Right cardiac atrium (tissue), 5 donors: ENCODE measurements at regions not wholly inside any gene's neighbourhood (a gene's known extent, or its start where the extent isn't known, plus 50 kb on each side); places are given as distances from the start of the nearest gene placed in this dataset.

ENCODE experiments used
- ATAC-seq, 2 donors: fragments of 200-7000 bp; cut with Tn5 transposase; one replicate each; pipeline versions ENCODE4 v1.8.0 to v1.9.1; 2020; ENCODE audit warnings: moderate library complexity in 2 of 2, mild to moderate bottlenecking in 1 of 2
- DNase-seq, 3 donors: peaks; one replicate each; pipeline ENCODE4 v3.0.0-alpha.2; 2020
- H3K27ac ChIP-seq: one replicate; pipeline ENCODE4 v1.5.1; 2013; ENCODE audit warnings: mild to moderate bottlenecking, low read length, control low read depth, moderate library complexity
- H3K27me3 ChIP-seq: one replicate; pipeline ENCODE4 v1.6.1; 2013; ENCODE audit not compliant: control insufficient read depth, insufficient read depth
- H3K4me1 ChIP-seq: one replicate; pipeline ENCODE4 v1.6.1; 2013; ENCODE audit warnings: low read length; ENCODE audit not compliant: control insufficient read depth, insufficient read depth
- H3K4me3 ChIP-seq: one replicate; pipeline ENCODE4 v1.5.1; 2013; ENCODE audit warnings: low read length, control low read depth
- H3K9me3 ChIP-seq: one replicate; pipeline ENCODE4 v1.6.1; 2013; ENCODE audit warnings: low read length; ENCODE audit not compliant: control insufficient read depth
- WGBS: extraction: QIAGEN DNeasy Blood & Tissue Kit; methylation state at CpG from one replicate; pipeline ENCODE4 v1.1.7; 2013; 5-methylcytosine and 5-hydroxymethylcytosine counted together
- intact Hi-C, 4 donors: fragments of 100-400 bp; cut with DNase I; formaldehyde crosslinking; loops; one replicate each; pipeline versions ENCODE4 v1.11.0 to v1.14.0; 2022 to 2023
- donor health status: healthy with polysubstance abuse.
- donor health status: DM: no; HTN: yes; CAD: no.
- donor health status: DM: no; HTN: no; CAD: no.
- donor health status: DM: no; HTN: yes; CAD: no; lungs with severe emphysema.
- donor health status: DM: yes; HTN: yes; CAD: no.

DNA sequence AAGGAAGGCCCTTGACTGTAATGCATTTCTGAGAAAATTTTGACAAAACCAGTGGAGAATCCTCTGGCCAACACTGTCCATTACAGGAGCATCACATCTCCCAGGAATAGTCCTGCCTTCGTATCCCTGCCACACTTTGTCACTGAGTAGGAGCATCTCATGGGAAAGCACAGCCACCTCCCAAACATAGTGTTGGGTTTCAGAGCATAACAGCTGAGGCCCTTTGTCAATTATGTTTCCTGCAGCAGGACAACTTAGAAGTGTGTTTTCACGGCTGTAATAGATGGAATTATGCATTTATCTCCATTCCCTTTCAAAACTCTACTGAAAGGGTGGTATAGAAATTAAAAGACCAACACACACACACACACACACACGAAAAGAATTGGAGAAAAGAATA lies 91.1 kb upstream of the SMAD1 start:
- H3K27ac ChIP-seq, result no peak overlapping the region
- no peak overlapping the region for H3K4me3 ChIP-seq
- no peaks in the 10 kb centered on the region for H3K4me1 ChIP-seq
- H3K27me3 ChIP-seq, result no peaks in the 10 kb centered on the region
- no peak for DNase-seq
- no peak for ATAC-seq
- intact Hi-C loops, result no loop called here
- no peaks in the 10 kb centered on the region for H3K9me3 ChIP-seq
- WGBS, result 76% methylated on average over 3 of the region's 3 CpGs

DNA sequence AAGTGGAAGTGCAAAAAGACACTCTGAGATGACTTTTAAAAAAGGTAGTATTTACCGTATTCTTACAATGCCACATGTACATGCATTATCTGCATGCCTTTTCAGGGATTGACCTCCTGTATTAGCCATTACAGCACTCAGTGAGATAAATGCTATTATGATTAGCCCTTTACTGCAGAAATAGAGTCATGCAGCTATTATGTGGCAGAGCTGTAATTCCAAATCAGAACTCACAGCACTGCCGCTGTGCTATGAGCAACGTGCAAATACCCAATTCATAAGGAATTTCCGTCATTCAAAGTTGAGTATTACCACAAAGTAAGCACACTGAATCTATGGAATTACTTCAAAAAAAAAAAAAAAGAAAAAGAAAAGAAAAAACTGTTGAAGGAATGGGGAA lies 92.1 kb upstream of the SMAD1 start:
- no peaks in the 10 kb centered on the region for H3K4me1 ChIP-seq
- WGBS, result 85% methylated on average over 4 of the region's 4 CpGs
- no peaks in the 10 kb centered on the region for H3K9me3 ChIP-seq
- H3K27ac ChIP-seq, result no peak overlapping the region
- no peaks in the 10 kb centered on the region for H3K27me3 ChIP-seq
- no peak for DNase-seq
- intact Hi-C loops, result no loop called here
- no peak overlapping the region for H3K4me3 ChIP-seq
- no peak for ATAC-seq

DNA sequence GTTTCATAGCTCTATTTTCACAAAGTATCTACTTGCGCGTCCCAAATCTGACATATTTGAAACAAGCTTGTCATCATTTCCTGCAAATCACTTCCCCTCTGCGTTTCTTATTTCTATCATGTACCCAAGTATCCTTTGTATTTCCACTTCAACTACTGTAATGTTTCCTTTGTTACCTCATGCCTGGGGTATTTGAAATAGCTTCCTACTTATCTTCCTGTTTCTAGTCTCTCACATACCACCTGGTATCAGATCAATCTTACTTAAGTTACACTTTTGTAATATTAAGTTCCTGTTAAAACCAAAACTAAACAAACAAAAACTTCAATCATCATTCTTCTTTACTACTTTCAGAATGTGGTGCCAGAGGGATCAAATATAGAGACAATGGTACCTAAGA lies 93.6 kb upstream of the SMAD1 start:
- intact Hi-C loops, result no loop called here
- no peaks in the 10 kb centered on the region for H3K9me3 ChIP-seq
- no peak for ATAC-seq
- no peak overlapping the region for H3K4me3 ChIP-seq
- H3K27ac ChIP-seq, result no peak overlapping the region
- no peaks in the 10 kb centered on the region for H3K4me1 ChIP-seq
- DNase-seq, result no peak
- 37% methylated on average over 3 of the region's 3 CpGs for WGBS
- no peaks in the 10 kb centered on the region for H3K27me3 ChIP-seq

DNA sequence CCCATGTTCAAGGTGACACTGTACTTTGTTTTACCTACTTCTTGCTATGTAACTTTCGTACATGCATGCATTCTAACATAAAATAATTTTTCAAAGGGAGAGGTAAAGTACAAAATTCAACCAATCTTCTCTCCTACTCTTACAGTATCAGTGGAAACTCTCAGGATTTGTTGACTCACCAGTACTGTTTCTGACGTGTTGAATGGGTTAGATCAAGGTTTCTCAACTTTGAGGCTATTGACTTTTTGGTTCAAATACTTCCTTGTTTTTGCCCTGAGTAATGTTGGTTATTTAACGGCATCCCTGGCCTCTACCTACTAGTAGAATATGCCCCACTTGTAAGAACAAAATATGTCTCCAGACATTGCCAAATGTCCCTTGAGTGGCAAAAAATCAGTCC lies 94.6 kb upstream of the SMAD1 start:
- Histone ChIP-seq H3K4me3 (no peak overlapping the region), H3K9me3 (no peaks in the 10 kb centered on the region), H3K27ac (no peak overlapping the region), H3K4me1 (no peaks in the 10 kb centered on the region), H3K27me3 (no peaks in the 10 kb centered on the region)
- ATAC-seq (no peak), DNase-seq (no peak)
- WGBS, result 87% methylated on average over 3 of the region's 3 CpGs
- intact Hi-C loops, result no loop called here

DNA sequence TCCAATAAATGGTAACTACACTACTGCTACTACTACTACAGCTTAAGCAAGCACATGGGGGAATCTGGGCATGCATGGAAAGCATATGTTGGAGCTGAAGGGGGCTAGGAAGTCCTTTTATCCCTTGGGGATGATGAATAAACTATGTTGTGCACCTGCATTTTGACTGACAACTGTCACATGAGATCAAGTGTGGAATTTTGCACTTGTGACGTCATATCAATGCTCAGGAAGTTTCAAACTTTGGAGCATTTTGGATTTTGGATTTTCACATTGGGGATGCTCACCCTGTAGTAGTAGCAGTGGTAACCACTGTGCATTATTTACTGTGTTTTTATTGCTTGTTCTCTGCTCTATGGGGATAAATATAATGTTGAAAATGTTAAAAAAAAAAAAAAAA lies 100.5 kb upstream of the SMAD1 start:
- no peak overlapping the region for H3K4me3 ChIP-seq
- H3K27me3 ChIP-seq, result no peaks in the 10 kb centered on the region
- WGBS, result 84% methylated on average over 1 of the region's 1 CpG
- no peak for DNase-seq
- H3K27ac ChIP-seq, result no peak overlapping the region
- ATAC-seq, result no peak
- intact Hi-C loops, result no loop called here
- no peaks in the 10 kb centered on the region for H3K4me1 ChIP-seq
- H3K9me3 ChIP-seq, result no peaks in the 10 kb centered on the region

DNA sequence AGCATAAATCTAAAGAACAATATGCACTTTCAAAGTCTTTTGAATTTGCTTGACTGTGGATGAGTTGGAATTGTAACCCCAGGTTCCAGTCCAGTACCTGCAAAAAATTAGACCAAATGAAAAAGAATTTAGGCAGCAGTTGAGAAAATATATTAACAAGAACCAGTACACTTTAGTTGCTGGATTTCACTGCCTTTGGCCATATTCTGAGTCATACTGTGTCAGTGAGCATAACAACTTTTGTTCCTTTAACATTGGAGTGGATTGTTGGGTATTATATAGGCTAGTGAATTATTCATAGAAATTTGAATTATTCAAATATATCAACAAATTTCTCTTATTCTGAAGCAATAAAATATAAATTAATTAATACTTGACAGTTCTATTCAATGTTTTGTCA lies 101.5 kb upstream of the SMAD1 start:
- intact Hi-C loops, result no loop called here
- DNase-seq, result no peak
- Histone ChIP-seq H3K27me3 (no peaks in the 10 kb centered on the region), H3K4me1 (no peaks in the 10 kb centered on the region), H3K4me3 (no peak overlapping the region), H3K27ac (no peak overlapping the region), H3K9me3 (no peaks in the 10 kb centered on the region)
- no peak for ATAC-seq

DNA sequence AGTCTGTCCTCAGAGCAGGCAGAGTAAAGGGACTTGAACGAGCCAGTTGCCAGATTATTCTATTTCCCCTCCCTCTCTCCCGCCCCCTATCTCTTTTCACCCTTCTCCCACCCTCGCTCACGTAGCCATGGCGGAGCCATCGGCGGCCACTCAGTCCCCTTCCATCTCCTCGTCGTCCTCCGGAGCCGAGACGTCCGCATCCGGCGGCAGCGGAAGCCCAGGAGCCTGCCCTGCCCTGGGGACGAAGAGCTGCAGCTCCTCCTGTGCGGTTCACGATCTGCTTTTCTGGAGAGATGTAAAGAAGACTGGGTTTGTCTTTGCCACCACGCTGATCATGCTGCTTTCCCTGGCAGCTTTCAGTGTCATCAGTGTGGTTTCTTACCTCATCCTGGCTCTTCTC lies 106.2 kb upstream of the SMAD1 start:
- H3K4me3 ChIP-seq, result no peak overlapping the region
- DNase-seq, result no peak
- intact Hi-C loops, result no loop called here
- WGBS, result 94% methylated on average over 20 of the region's 20 CpGs
- no peaks in the 10 kb centered on the region for H3K27me3 ChIP-seq
- H3K27ac ChIP-seq, result no peak overlapping the region
- no peaks in the 10 kb centered on the region for H3K9me3 ChIP-seq
- ATAC-seq, result no peak
- no peaks in the 10 kb centered on the region for H3K4me1 ChIP-seq

DNA sequence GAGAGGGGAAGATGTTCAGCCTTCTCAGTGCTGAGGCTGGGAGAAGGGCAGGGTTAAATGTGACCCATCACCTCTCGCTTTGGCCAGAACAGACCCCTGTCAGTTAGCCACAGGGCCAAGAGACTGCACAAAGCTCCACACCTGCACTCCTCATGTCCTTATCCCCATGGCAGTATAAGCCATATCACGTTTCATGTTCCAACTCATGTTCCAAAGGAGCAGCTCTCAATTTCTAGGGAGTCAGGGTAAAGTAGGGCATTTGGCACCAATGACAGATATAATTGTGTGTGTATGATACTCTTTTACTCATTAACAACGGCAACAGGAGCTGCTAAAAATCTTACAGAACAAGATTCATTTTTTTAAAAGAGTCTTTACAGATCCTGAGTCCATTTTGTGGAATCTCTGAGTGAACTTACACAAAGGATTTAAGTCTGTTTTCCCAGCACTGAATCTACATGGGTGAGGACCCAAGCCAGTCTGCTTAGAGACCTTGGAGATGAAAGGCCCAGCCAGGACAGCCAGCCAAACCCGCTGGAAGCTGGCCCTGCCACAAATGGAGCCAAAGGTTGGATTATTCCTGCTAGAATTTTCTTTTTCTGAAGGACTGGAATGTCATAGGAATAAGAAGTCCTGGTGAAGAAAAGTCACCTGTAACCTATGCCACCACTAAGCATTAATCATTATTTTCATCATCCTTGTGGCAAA lies 129.1 kb upstream of the SMAD1 start:
- no peaks in the 10 kb centered on the region for H3K27me3 ChIP-seq
- H3K4me3 ChIP-seq, result no peak overlapping the region
- no peaks in the 10 kb centered on the region for H3K4me1 ChIP-seq
- intact Hi-C loops, result no loop called here
- 74% methylated on average over 4 of the region's 4 CpGs for WGBS
- H3K9me3 ChIP-seq, result no peaks in the 10 kb centered on the region
- peak in 1 of 3 donors; percentile 13 for DNase-seq
- H3K27ac ChIP-seq, result no peak overlapping the region
- ATAC-seq, result no peak

DNA sequence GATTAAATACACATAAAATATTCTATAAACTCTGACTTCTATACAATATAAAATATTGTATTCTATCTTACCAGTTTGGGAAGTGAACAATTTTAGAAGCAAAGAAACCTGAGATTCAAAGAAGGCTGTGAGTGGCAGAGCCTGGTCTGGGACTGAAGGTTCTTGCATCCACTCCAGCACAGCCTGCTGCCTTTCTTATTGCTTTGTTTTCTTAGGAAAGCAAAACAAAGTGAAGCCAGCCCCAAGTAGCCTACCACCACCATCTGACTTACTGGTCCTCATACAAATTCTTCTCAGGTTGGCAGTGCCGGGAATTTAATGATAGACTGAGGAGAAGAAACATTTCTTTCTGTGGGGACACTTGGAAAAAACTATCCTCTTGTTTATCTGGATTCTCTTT lies 129.7 kb upstream of the SMAD1 start:
- H3K4me3 ChIP-seq, result no peak overlapping the region
- DNase-seq, result no peak
- ATAC-seq, result no peak
- no peaks in the 10 kb centered on the region for H3K9me3 ChIP-seq
- H3K4me1 ChIP-seq, result no peaks in the 10 kb centered on the region
- intact Hi-C loops, result no loop called here
- H3K27me3 ChIP-seq, result no peaks in the 10 kb centered on the region
- no peak overlapping the region for H3K27ac ChIP-seq
- 98% methylated on average over 1 of the region's 1 CpG for WGBS

DNA sequence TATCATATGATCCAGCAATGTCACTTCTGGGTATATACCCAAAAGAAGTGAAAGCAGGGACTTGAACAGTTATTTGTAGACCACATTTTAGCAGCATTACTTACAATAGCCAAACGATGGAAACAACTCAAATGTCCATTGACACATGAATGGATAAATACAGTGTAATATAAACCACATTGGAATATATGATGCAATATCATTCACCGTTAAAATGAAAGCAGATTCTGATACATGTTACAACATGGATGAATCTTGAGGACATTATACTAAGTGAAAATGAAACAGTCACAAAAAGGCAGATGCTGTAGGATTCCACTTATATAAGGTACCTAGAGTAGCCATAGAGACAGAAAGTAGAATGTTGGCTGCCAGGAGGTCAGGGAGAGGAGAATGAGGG lies 130.5 kb upstream of the SMAD1 start:
- Histone ChIP-seq H3K4me3 (no peak overlapping the region), H3K27me3 (no peaks in the 10 kb centered on the region), H3K9me3 (no peaks in the 10 kb centered on the region), H3K4me1 (no peaks in the 10 kb centered on the region), H3K27ac (no peak overlapping the region)
- intact Hi-C loops, result no loop called here
- ATAC-seq, result no peak
- 83% methylated on average over 2 of the region's 2 CpGs for WGBS
- DNase-seq, result no peak

DNA sequence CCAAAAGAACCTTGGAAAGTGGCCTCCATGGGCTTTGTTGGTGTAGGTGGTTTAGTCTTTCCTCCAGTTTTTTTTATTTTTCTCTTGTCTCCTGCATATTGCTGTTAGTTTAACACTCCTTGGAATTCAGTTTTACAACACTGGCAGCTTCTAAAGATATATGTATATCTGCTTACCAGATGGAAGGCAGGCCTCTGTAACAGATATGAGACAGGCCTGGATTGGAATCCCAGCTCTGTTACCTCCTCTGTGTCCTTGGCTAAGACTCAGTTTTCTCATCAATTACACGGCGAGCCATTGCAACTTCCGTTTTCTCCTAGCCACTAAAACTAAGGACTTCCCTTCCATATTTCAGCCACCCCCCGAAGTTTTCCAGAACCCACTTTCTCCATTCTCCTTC lies 133.4 kb upstream of the SMAD1 start:
- no peak for ATAC-seq

DNA sequence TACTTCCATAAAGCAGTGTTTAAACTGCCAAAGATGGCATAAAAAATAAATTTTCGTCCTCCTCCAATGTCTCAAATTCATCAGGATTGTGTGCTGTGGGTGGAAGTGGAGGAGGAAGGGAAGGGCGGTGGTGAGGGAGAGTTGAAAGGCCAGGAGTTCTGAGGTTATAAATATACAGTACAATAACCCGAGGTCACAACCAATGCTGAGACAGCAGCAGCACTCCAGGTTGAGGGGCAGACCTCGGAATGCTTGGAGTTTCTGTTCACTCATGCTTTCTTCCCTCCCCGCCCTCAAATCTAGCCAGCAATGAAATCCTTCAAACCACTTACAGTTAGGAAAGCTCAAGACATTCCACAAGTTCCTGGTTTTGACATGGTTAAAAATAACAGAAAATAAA lies 134.0 kb upstream of the SMAD1 start:
- H3K9me3 ChIP-seq, result no peaks in the 10 kb centered on the region
- H3K27ac ChIP-seq, result no peak overlapping the region
- no peak for ATAC-seq
- WGBS, result 45% methylated on average over 5 of the region's 5 CpGs
- DNase-seq, result no peak
- no peaks in the 10 kb centered on the region for H3K27me3 ChIP-seq
- H3K4me3 ChIP-seq, result no peak overlapping the region
- no peaks in the 10 kb centered on the region for H3K4me1 ChIP-seq
- intact Hi-C loops, result no loop called here

More for the DNA sequence above, 133.4 kb upstream of the SMAD1 start:
- Histone ChIP-seq H3K27me3 (no peaks in the 10 kb centered on the region), H3K9me3 (no peaks in the 10 kb centered on the region), H3K4me3 (no peak overlapping the region), H3K27ac (no peak overlapping the region), H3K4me1 (no peaks in the 10 kb centered on the region)
- intact Hi-C loops, result no loop called here
- WGBS, result 81% methylated on average over 4 of the region's 4 CpGs
- DNase-seq, result no peak
